Middle frontal gyrus (tissue), 1 donor: ENCODE measurements at regions not wholly inside any gene's neighbourhood (a gene's known extent, or its start where the extent isn't known, plus 50 kb on each side); places are given as distances from the start of the nearest gene placed in this dataset.
"Not testable (repeated sequence)": the region's sequence is repeated elsewhere in the genome, so short reads cannot be mapped to it uniquely, and the experiment has no call there.

Experiments used
- DNase-seq: peaks from one replicate; pipeline ENCODE4 v3.0.0-alpha.2; 2015; ENCODE audit warnings: low spot score; ENCODE audit errors: extremely low spot score

DNA sequence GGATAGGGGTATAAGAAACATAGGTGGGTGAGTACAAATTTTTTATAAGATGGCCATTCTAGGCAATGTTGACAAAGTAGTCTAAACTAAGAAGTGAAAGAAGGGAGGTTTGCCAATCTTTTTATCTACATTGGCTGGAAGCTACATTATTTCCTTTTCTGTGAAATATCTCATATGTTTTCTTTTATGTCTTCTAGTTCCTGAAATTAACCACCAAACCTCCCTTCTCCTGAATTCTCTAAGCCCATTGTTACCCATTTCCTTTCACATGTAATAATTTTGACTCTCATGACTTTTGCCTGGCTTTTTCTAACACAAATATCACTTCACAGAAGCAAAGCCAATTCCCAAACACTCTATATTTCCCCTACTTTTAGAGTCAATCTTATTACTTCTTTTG is 496.2 kb upstream of the JAG1 start:
- DNase-seq: no peak

DNA sequence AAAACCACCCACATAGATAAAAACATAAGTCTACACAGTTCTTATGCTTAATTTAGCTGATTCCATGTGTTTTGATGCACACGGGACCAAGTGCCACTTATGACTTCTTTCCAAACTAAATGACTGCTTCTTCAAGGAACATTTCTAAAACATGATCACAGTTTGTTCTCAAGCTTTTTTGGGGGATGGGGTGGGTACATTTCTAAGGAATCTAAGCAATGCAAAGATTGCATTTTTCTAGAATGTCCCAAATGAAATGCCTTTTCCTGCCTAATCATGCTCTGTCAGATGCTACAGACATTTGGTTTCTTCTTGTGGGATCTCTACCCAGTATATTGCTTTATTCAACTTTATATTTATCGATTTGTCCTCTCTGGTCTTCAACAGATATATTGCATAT is 496.8 kb upstream of the JAG1 start:
- no peak for DNase-seq

DNA sequence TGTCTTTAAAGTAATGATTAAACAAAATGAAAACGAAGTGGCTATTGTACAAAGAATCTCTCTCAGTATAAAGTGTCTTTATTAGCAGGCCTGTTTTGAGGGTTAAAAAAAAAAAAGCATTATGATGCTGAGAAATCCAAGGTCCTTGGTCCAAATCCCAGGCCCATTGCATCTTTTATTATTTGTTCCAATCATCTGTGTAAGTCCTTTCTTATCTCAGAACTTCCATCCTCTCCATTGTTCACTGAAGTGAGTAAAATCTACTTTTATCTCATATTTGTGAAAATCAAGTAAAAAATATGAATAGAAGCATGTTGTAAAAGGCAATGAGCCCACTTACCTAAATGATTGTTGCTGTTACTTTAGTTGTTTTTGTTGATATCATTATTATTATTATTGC is 499.1 kb upstream of the JAG1 start:
- no peak for DNase-seq

DNA sequence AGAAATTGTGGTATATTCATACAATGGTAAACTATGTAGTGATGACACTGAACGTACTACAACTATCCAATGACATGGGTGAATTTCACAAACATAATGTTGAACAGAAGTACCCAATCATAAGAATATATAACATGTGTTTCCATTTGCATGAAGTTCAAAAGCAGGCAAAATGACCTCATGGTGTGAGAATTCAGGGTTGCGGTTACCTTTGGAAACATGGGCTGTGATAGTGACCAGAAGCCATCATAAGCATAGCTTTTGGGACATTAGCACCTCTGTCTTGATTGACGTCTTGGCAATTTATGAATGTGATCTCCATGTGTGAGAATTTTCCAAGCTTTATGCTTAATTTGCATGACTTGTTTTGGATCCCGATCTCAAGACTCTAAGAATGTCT is 500.1 kb upstream of the JAG1 start:
- DNase-seq: no peak

- no peak for DNase-seq
These were observed 501.1 kb upstream of the JAG1 start for GRCh38 chr20:11174861-11175260.

GRCh38 chr20:11176431-11176830 is 502.6 kb upstream of the JAG1 start:
- no peak for DNase-seq

- no peak for DNase-seq
These were observed 505.3 kb upstream of the JAG1 start for GRCh38 chr20:11178946-11179654.

- no peak for DNase-seq
These were observed 506.4 kb upstream of the JAG1 start for GRCh38 chr20:11180186-11180585.

- DNase-seq: not testable (repeated sequence)
These were observed 507.3 kb upstream of the JAG1 start for GRCh38 chr20:11181129-11181528.

DNA sequence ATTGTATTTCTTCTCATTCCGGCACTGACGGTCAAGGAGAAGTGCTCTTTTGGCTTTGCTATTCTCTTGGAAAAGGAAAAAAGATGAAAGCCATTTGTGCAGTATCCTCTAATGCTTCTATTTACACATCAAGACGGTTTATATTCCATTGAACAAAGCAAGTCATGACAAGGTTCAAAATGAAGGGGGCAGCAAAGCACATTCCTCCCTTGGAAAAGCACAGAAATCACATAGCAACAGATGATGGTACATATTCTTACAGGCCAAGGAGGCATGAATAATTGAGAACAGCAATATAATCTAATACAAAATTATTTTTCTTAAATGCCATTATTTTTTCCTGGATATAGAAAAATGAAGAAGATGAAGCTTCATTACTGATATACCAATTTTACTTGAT is 508.2 kb upstream of the JAG1 start:
- DNase-seq: no peak

DNA sequence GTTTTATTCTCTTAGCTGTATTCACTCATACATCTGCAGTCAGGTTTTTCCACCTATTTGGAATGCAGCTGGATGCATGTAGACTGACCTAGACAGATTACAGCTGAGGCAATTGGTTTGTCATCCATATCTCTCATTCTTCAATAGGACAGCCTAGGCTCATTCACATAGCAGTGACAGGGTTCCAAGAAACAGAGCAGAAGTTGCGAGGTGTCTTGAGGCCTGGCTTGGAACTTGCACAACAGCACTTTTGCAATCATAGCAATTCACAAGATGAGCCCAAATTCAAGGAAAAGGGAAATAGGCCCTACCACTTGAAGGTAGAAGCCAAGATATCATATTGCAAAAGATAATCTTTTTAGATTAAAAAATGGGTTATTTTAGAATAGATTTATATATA is 508.9 kb upstream of the JAG1 start:
- no peak for DNase-seq

DNA sequence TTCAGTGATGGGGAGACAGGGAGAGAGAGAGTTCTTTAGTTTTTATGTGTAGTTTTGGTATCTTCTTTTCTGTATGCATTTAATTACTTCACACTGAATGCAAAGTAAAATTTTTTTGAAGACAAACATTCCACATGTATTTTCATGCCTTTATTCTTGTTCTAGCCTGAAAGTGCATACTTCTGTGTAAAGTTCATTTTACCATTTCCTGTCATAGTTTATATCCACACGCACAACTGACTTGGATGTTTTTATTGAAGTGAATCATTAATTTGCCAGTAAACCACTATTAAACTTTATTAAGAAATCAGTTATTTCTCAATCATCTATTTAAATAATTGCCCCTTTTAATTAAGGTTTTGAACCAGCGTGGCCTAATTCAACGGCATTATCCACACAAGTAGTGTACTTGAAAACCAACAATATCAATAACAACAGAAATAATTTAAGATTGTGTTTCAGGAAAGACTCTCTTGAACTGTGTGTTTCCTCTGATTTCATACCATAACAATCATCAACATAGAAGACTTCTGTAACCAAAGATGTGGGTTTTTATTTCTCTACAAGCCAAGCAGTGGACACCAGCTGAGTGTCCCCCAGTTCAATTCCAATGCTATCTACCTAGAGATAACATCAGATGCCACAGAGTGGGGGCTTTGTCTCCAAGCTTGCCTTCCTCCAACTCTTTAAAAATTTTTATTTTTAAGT is 512.7 kb upstream of the JAG1 start:
- DNase-seq: no peak

DNA sequence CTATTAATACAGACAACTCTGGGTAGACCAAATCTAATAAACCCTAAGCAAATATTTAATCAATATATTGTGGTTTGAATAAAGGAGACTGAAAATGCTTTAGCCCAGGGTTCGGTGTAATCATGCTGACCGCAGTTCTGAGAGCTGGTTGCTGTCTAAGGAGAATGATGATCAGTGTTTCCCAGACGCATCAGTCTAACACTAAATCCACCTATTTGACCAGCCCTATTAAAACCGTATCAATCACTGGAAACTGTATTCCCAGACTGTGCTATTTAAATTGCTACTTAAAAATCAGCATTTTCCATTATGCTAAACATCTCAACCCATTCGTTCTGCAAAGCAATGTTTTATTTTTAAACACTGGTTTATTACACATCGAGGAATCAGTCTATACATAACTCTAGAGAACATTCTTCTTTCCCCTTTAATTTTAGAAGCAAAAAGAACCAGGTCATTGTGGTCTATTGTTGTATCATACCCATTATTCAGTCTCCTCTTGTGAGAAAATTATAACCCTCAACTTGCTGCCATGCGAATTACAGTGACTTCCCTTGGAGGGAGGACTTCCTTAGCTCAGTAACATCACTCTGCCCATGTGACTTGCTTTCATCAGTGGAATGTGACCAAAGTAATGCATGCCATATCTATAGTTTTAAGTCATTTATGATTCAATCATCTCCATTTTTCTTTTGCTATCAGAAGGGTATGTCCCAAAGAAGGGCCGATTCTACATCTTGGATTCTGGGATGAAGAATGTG is 515.2 kb upstream of the JAG1 start:
- DNase-seq: no peak

GRCh38 chr20:11190741-11191140 is 516.9 kb upstream of the JAG1 start:
- DNase-seq: no peak

- DNase-seq: no peak
These were observed 518.3 kb upstream of the JAG1 start for GRCh38 chr20:11192106-11192505.

GRCh38 chr20:11193241-11193640 is 519.4 kb upstream of the JAG1 start:
- no peak for DNase-seq

- no peak for DNase-seq
These were observed 521.4 kb upstream of the JAG1 start for GRCh38 chr20:11195169-11195568.

GRCh38 chr20:11195899-11196558 is 522.2 kb upstream of the JAG1 start:
- no peak for DNase-seq

GRCh38 chr20:11197851-11198250 is 524.1 kb upstream of the JAG1 start:
- no peak for DNase-seq

- DNase-seq: no peak
These were observed 526.6 kb upstream of the JAG1 start for GRCh38 chr20:11200423-11200822.

- DNase-seq: no peak
These were observed 531.3 kb upstream of the JAG1 start for GRCh38 chr20:11204926-11205768.
